ENCODE measurements at regions not wholly inside any gene's neighbourhood (a gene's known extent, or its start where the extent isn't known, plus 50 kb on each side); places are given as distances from the start of the nearest gene placed in this dataset.
"Not testable (repeated sequence)": the region's sequence is repeated elsewhere in the genome, so short reads cannot be mapped to it uniquely, and the experiment has no call there.

- TF ChIP-seq, protein P1, sequence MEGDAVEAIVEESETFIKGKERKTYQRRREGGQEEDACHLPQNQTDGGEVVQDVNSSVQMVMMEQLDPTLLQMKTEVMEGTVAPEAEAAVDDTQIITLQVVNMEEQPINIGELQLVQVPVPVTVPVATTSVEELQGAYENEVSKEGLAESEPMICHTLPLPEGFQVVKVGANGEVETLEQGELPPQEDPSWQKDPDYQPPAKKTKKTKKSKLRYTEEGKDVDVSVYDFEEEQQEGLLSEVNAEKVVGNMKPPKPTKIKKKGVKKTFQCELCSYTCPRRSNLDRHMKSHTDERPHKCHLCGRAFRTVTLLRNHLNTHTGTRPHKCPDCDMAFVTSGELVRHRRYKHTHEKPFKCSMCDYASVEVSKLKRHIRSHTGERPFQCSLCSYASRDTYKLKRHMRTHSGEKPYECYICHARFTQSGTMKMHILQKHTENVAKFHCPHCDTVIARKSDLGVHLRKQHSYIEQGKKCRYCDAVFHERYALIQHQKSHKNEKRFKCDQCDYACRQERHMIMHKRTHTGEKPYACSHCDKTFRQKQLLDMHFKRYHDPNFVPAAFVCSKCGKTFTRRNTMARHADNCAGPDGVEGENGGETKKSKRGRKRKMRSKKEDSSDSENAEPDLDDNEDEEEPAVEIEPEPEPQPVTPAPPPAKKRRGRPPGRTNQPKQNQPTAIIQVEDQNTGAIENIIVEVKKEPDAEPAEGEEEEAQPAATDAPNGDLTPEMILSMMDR (IDR thresholded peaks at IDR 0.05), result no peak
- Histone ChIP-seq H3K27ac (no peak overlapping the region), H3K4me3 (no peak overlapping the region)
- no peak for DNase-seq (ENCODE audit: low spot score)
These were observed 92.3 kb upstream of the CD44 start for GRCh38 chr11:35046681-35047080.

DNA sequence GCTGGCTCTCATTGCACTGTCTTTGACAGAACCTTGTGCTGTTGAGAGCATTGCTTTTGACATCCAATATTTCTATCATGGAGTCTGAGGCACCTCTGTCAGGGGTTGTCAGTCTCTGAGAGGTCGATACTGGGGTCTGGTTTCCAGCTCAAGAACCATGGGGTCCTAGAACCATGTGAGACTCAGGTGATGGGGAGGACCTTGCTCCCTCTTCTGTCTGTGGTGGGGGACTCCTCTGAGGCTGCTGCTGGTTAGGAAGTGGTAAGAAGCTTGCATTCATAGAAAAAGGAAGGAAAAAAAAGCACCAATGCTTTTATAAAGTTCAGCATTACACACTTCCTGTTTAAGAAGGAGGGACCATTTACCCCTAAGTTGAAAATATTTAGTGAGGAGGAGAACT is 91.8 kb upstream of the CD44 start:
- TF ChIP-seq, protein P1 (IDR thresholded peaks at IDR 0.05), result no peak
- H3K27ac ChIP-seq, result no peak overlapping the region
- no peak for DNase-seq (ENCODE audit: low spot score)
- no peak overlapping the region for H3K4me3 ChIP-seq

DNA sequence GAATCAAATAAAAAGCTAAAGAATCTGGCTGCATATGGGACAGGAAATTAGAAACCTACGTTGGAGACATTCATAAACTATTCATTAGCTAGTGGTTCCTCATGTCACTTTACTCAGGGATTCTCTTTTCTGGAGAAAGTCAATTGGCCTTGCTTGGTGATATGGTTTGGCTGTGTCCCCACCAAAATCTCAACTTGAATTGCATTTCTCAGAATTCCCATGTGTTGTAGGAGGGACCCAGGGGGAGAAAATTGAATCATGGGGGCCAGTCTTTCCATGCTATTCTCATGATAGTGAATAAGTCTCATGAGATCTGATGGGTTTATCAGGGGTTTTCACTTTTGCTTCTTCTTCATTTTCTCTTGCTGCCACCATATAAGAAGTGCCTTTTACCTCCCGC is 91.2 kb upstream of the CD44 start:
- no peak overlapping the region for H3K4me3 ChIP-seq
- TF ChIP-seq, protein P1 (IDR thresholded peaks at IDR 0.05), result no peak
- DNase-seq (ENCODE audit: low spot score), result no peak
- H3K27ac ChIP-seq, result no peak overlapping the region

DNA sequence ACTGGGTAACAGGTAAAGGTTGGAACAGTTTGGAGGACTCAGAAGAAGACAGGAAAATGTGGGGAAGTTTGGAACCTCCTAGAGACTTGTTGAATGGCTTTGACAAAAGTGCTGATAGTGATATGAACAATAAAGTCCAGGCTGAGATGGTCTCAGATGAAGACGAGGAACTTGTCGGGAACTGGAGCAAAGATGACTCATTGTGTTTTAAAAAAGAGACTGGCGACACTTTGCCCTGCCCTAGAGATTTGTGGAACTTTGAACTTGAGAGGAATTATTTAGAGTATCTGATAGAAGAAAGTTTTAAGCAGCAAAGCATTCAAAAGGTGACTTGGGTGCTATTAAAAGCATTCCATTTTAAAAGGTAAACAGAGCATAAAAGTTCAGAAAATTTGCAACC is 90.6 kb upstream of the CD44 start:
- not testable (repeated sequence) for H3K4me3 ChIP-seq; DNase-seq (ENCODE audit: low spot score); H3K27ac ChIP-seq

GRCh38 chr11:35049859-35050531 is 89.0 kb upstream of the CD44 start:
- no peak for DNase-seq (ENCODE audit: low spot score)
- TF ChIP-seq, protein P1 (IDR thresholded peaks at IDR 0.05), result no peak
- H3K4me3 ChIP-seq, result no peak overlapping the region
- no peak overlapping the region for H3K27ac ChIP-seq

GRCh38 chr11:35050541-35050995 is 88.4 kb upstream of the CD44 start:
- TF ChIP-seq, protein P1 (IDR thresholded peaks at IDR 0.05), result no peak
- H3K4me3 ChIP-seq, result no peak overlapping the region
- no peak for DNase-seq (ENCODE audit: low spot score)
- H3K27ac ChIP-seq, result no peak overlapping the region

- H3K4me3 ChIP-seq, result no peak overlapping the region
- no peak for DNase-seq (ENCODE audit: low spot score)
- TF ChIP-seq, protein P1 (IDR thresholded peaks at IDR 0.05), result no peak
- H3K27ac ChIP-seq, result no peak overlapping the region
These were observed 82.4 kb upstream of the CD44 start for GRCh38 chr11:35056391-35057093.
